ENCODE measurements at regions not wholly inside any gene's neighbourhood (a gene's known extent, or its start where the extent isn't known, plus 50 kb on each side); places are given as distances from the start of the nearest gene placed in this dataset.

DNA sequence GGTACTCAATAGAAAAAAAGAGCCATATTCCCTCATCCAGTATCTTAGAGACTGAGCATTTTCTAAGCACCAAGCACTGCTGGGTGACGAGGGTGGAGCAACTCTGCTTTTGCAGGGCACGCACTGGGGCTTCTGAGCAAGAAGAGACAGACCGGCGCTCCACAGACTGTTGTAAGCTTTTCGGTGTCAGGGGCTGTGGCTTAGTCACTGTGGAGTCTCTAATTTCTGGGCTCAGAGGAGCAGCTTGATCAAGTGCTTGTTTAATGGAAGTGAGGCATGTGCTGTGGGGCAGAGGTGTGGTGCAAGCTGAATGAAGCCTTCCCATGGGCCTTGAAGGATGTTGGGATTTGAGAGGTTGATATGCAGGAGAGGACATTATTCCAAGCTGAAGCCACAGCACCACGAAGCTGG lies 227.1 kb downstream of the MYCN start:
- Histone ChIP-seq H3K4me3 (ENCODE audit: low read depth in 1 of 2, low read length in 2 of 2) (no peak overlapping the region), H3K27me3 (ENCODE audit: control insufficient read depth in 1 of 2, insufficient read depth in 2 of 2, low read length in 2 of 2) (no peaks in the 10 kb centered on the region), H3K27ac (ENCODE audit: low read depth in 2 of 2, low read length in 1 of 2) (no peak overlapping the region), H3K9me3 (ENCODE audit: control insufficient read depth in 2 of 2, insufficient read depth in 1 of 2, low read depth in 1 of 2, low read length in 1 of 2) (no peaks in the 10 kb centered on the region), H3K36me3 (ENCODE audit: control insufficient read depth in 2 of 2, insufficient read depth in 2 of 2, low read length in 1 of 2) (no peaks in the 10 kb centered on the region), H3K4me1 (ENCODE audit: control insufficient read depth in 2 of 2, insufficient read depth in 2 of 2, low read length in 1 of 2) (peaks cover 0 to 3% of the 10 kb centered on the region in 2 donors)
- WGBS, 2 donors = 88 to 89% methylated on average over 6 of the region's 6 CpGs

DNA sequence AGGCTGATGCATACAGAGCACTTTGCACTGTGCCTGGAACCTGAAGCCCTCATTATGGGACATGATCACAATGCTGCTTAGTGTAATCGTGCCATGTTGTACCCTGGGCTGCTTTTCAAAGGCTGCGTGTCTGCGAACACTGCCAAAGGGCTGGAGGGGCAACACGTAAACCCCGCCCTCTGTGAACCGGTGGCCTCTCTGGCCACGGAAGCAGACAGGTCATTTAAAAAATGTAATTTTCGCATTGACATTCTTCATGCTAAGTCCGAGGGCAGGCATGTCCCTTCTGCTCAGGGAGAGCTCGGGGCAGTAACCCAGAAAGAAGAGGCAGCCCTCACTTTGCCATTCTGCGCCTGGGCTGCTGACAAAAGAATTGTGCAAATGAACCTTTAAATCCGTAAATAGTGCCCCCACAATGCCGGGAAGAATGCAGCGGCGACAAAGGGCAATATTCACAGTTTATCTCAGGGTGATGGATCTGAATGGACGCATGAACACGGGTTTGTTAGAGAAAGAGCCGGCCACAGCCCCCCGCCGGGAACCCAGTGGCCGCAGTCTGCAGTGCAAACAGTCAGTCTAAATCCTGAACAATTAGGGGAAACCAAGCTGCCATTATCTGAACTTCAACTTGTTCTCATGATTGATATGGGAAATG lies 226.1 kb downstream of the MYCN start:
- 56 to 57% methylated on average over 21 of the region's 21 CpGs for WGBS, 2 donors
- Histone ChIP-seq H3K4me3 (ENCODE audit: low read depth in 1 of 2, low read length in 2 of 2) (no peak overlapping the region), H3K36me3 (ENCODE audit: control insufficient read depth in 2 of 2, insufficient read depth in 2 of 2, low read length in 1 of 2) (no peaks in the 10 kb centered on the region), H3K27me3 (ENCODE audit: control insufficient read depth in 1 of 2, insufficient read depth in 2 of 2, low read length in 2 of 2) (no peaks in the 10 kb centered on the region), H3K4me1 (ENCODE audit: control insufficient read depth in 2 of 2, insufficient read depth in 2 of 2, low read length in 1 of 2) (peaks cover 0 to 3% of the 10 kb centered on the region in 2 donors), H3K27ac (ENCODE audit: low read depth in 2 of 2, low read length in 1 of 2) (no peak overlapping the region), H3K9me3 (ENCODE audit: control insufficient read depth in 2 of 2, insufficient read depth in 1 of 2, low read depth in 1 of 2, low read length in 1 of 2) (no peaks in the 10 kb centered on the region)

DNA sequence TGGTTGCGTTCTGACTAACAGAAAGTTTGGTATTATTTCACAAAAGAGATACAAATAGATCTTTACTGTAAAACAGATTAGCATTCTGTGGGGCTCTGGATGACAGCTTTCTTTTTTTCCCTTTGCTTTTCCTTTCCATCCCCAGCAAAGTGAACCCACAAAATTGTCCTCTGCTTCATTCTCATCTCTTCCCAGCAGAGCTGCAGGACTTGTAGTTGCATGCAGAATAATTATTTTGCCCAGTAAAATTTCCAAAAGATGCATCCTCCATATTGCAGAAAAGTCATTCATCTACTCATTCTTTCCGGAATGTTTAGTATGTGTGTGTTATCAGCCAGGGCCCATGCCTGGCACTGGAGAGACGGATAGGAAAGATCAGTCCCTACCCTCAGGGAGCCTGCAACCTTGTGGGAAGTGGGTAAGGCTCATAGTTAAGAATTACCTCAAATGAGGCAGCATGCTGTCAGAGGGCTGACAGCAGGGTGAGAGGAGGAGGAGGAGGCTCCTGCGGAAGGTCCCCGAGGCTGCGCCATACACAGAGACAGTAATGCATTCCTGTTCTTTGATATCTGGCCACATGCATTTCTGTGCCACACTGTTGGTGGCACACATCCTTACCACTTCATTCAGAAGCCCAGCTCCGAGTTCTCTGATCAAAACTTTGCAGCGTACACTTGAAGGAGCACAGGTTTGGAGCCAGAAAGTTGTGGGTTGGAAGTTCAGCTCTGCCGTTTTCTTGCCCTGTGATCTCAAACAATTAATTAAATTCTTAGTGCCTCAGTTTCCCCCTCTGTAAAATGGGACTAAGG lies 225.4 kb downstream of the MYCN start:
- Histone ChIP-seq H3K36me3 (ENCODE audit: control insufficient read depth in 2 of 2, insufficient read depth in 2 of 2, low read length in 1 of 2) (no peaks in the 10 kb centered on the region), H3K27me3 (ENCODE audit: control insufficient read depth in 1 of 2, insufficient read depth in 2 of 2, low read length in 2 of 2) (no peaks in the 10 kb centered on the region), H3K9me3 (ENCODE audit: control insufficient read depth in 2 of 2, insufficient read depth in 1 of 2, low read depth in 1 of 2, low read length in 1 of 2) (no peaks in the 10 kb centered on the region), H3K4me3 (ENCODE audit: low read depth in 1 of 2, low read length in 2 of 2) (no peak overlapping the region), H3K4me1 (ENCODE audit: control insufficient read depth in 2 of 2, insufficient read depth in 2 of 2, low read length in 1 of 2) (peaks cover 0 to 3% of the 10 kb centered on the region in 2 donors), H3K27ac (ENCODE audit: low read depth in 2 of 2, low read length in 1 of 2) (no peak overlapping the region)
- WGBS, 2 donors = 82 to 83% methylated on average over 9 of the region's 9 CpGs

DNA sequence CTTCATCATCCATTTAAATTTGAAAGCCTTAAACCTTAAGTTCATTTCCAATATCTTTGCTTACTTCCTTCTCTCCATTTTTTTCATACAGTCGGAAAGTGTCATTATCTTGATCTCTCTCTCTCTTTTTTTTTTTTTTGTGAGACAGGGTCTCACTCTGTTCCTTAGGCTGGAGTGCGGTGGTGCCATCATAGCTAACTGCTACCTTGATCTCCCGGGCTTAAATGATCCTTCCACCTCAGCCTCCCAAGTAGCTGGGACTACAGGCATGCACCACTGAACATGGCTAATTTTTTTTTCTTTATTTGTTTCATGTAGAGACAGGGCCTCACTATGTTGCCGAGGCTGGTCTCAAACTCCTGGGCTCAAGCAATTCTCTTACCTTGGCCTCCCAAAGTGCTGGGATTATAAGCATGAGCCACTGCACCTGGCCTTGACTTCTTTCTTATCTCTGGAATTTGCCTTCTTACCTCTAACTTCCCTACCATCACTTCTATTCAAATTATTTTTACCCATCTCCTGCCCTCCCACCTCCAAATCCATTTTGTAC lies 222.2 kb downstream of the MYCN start:
- no peak overlapping the region for H3K27ac ChIP-seq (ENCODE audit: low read depth in 2 of 2, low read length in 1 of 2)
- H3K4me3 ChIP-seq (ENCODE audit: low read depth in 1 of 2, low read length in 2 of 2) = no peak overlapping the region
- 81 to 84% methylated on average over 4 of the region's 4 CpGs for WGBS, 2 donors
- no peaks in the 10 kb centered on the region for H3K36me3 ChIP-seq (ENCODE audit: control insufficient read depth in 2 of 2, insufficient read depth in 2 of 2, low read length in 1 of 2)
- H3K27me3 ChIP-seq (ENCODE audit: control insufficient read depth in 1 of 2, insufficient read depth in 2 of 2, low read length in 2 of 2) = no peaks in the 10 kb centered on the region
- no peaks in the 10 kb centered on the region for H3K4me1 ChIP-seq (ENCODE audit: control insufficient read depth in 2 of 2, insufficient read depth in 2 of 2, low read length in 1 of 2)
- no peaks in the 10 kb centered on the region for H3K9me3 ChIP-seq (ENCODE audit: control insufficient read depth in 2 of 2, insufficient read depth in 1 of 2, low read depth in 1 of 2, low read length in 1 of 2)

DNA sequence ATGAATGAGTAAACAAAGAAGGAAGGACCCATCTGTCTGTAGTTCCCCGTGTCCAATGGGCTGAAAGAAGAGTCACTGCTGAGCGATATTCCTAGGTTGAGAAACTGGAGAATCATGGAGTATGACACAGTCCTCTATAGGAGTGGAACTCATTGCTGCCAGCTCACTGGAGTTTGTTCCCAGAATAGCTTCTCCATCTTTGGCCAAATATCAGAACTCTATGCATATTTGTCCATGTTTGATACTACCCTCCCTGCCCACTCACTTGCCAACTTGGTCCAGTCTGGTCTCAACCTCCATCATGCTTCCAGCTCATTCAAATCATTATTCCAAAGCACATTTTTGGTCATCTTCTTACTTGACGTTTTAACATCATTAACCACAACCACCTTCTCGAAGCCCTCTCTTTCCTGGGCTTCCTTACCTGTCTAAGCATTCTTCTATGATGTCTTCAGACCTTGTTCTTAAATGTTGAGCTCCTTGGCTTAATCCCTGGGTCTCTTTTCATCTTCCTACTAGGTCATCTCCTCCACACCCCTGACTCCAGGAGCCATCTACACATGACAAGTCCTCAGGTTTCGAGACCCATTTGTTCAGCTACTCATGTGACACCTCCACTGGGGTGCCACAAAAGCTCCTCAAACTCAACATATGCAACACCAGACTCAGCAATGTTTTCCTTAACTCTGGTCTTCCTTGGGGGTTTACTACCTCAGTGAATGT lies 221.6 kb downstream of the MYCN start:
- 85 to 87% methylated on average over 5 of the region's 5 CpGs for WGBS, 2 donors
- Histone ChIP-seq H3K36me3 (ENCODE audit: control insufficient read depth in 2 of 2, insufficient read depth in 2 of 2, low read length in 1 of 2) (no peaks in the 10 kb centered on the region), H3K9me3 (ENCODE audit: control insufficient read depth in 2 of 2, insufficient read depth in 1 of 2, low read depth in 1 of 2, low read length in 1 of 2) (no peaks in the 10 kb centered on the region)

DNA sequence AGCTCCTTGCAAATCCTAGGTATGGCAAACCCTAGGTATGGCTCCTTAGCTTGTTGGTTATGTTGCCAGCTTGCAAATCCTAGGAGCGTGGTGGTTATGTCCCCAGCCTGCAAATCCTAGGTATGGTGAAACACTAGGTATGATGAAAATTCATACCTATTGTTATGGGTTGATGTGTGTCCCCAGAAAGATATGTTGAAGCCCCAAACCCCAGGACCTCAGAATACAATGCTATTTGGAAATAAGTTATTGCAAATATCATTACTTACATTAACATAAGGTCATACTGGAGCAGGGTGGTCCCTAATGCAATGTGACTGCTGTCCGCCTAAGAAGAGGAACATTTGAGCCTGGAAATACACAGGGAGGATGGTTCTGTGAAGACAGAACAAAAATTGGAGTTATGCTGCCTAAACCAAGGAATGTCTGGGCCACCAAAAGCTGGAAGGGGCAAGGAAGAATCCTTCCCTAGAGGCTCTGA lies 220.8 kb downstream of the MYCN start:
- H3K27me3 ChIP-seq (ENCODE audit: control insufficient read depth in 1 of 2, insufficient read depth in 2 of 2, low read length in 2 of 2) = no peaks in the 10 kb centered on the region
- no peaks in the 10 kb centered on the region for H3K4me1 ChIP-seq (ENCODE audit: control insufficient read depth in 2 of 2, insufficient read depth in 2 of 2, low read length in 1 of 2)
- H3K36me3 ChIP-seq (ENCODE audit: control insufficient read depth in 2 of 2, insufficient read depth in 2 of 2, low read length in 1 of 2) = no peaks in the 10 kb centered on the region
- WGBS, 2 donors = 44 to 48% methylated on average over 2 of the region's 2 CpGs
- H3K9me3 ChIP-seq (ENCODE audit: control insufficient read depth in 2 of 2, insufficient read depth in 1 of 2, low read depth in 1 of 2, low read length in 1 of 2) = no peaks in the 10 kb centered on the region
- no peak overlapping the region for H3K4me3 ChIP-seq (ENCODE audit: low read depth in 1 of 2, low read length in 2 of 2)
- H3K27ac ChIP-seq (ENCODE audit: low read depth in 2 of 2, low read length in 1 of 2) = no peak overlapping the region

More for the DNA sequence above, 221.6 kb downstream of the MYCN start:
- no peaks in the 10 kb centered on the region for H3K27me3 ChIP-seq (ENCODE audit: control insufficient read depth in 1 of 2, insufficient read depth in 2 of 2, low read length in 2 of 2)
- no peaks in the 10 kb centered on the region for H3K4me1 ChIP-seq (ENCODE audit: control insufficient read depth in 2 of 2, insufficient read depth in 2 of 2, low read length in 1 of 2)
- H3K4me3 ChIP-seq (ENCODE audit: low read depth in 1 of 2, low read length in 2 of 2) = no peak overlapping the region
- no peak overlapping the region for H3K27ac ChIP-seq (ENCODE audit: low read depth in 2 of 2, low read length in 1 of 2)

DNA sequence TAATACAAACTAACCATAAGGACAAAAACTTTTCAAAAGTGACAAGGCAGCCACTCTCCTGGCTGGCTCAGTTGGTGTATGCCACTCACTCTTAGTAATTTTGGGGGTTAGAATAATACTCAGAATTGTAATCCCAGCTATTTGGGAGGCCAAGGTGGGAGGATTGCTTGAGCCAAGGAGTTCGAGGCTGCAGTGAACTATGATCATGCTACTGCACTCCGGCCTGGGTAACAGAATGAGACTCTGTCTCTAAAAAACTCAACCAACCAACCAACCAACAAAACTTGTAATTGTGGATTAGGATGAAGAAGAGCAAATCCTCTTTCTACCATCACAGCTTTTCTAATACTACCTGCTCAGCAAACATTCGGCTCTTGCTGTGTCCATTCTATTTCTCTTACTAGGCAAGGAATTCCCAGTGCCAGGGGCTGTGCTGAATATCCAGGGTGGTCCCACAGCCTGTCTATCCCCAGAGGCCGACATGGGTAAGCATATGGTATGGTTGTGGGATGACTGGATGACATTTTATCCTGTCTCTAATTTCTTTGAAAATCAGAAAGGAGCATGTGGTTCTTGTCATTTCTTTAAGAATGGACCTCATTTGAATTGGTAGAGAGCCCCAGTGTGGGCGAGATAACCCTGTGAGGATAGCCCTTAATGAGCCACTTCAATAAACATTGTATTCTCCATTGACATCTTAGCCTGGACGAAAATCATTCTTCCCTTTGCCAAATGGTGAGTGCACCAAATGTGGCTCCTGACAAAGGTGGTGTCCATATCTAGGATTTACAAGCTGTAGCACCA lies 220.1 kb downstream of the MYCN start:
- Histone ChIP-seq H3K4me3 (ENCODE audit: low read depth in 1 of 2, low read length in 2 of 2) (no peak overlapping the region), H3K4me1 (ENCODE audit: control insufficient read depth in 2 of 2, insufficient read depth in 2 of 2, low read length in 1 of 2) (no peaks in the 10 kb centered on the region), H3K27me3 (ENCODE audit: control insufficient read depth in 1 of 2, insufficient read depth in 2 of 2, low read length in 2 of 2) (no peaks in the 10 kb centered on the region), H3K9me3 (ENCODE audit: control insufficient read depth in 2 of 2, insufficient read depth in 1 of 2, low read depth in 1 of 2, low read length in 1 of 2) (no peaks in the 10 kb centered on the region), H3K36me3 (ENCODE audit: control insufficient read depth in 2 of 2, insufficient read depth in 2 of 2, low read length in 1 of 2) (no peaks in the 10 kb centered on the region), H3K27ac (ENCODE audit: low read depth in 2 of 2, low read length in 1 of 2) (no peak overlapping the region)
- 82 to 86% methylated on average over 6 of the region's 6 CpGs for WGBS, 2 donors

DNA sequence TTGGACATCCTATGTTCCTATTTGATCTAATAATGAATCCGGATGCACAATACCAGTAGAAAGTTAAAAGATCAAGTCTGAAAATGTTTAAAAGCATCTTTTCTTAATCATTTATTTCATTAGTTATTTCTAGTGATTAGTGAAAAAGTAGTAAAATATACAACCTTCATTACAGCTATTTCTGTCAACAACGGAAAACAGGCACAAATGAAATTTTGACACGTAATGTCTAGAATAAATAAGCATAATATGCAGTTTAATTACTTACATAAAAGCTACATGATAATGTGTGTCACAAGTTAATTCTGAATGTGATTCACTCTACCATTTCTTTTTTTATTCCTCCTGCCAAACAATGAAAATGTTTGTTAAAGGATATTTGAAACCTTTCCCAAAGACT lies 216.1 kb downstream of the MYCN start:
- no peaks in the 10 kb centered on the region for H3K4me1 ChIP-seq (ENCODE audit: control insufficient read depth in 2 of 2, insufficient read depth in 2 of 2, low read length in 1 of 2)
- no peak overlapping the region for H3K27ac ChIP-seq (ENCODE audit: low read depth in 2 of 2, low read length in 1 of 2)
- no peaks in the 10 kb centered on the region for H3K36me3 ChIP-seq (ENCODE audit: control insufficient read depth in 2 of 2, insufficient read depth in 2 of 2, low read length in 1 of 2)
- 89 to 92% methylated on average over 3 of the region's 3 CpGs for WGBS, 2 donors
- H3K9me3 ChIP-seq (ENCODE audit: control insufficient read depth in 2 of 2, insufficient read depth in 1 of 2, low read depth in 1 of 2, low read length in 1 of 2) = no peaks in the 10 kb centered on the region
- no peak overlapping the region for H3K4me3 ChIP-seq (ENCODE audit: low read depth in 1 of 2, low read length in 2 of 2)
- no peaks in the 10 kb centered on the region for H3K27me3 ChIP-seq (ENCODE audit: control insufficient read depth in 1 of 2, insufficient read depth in 2 of 2, low read length in 2 of 2)

DNA sequence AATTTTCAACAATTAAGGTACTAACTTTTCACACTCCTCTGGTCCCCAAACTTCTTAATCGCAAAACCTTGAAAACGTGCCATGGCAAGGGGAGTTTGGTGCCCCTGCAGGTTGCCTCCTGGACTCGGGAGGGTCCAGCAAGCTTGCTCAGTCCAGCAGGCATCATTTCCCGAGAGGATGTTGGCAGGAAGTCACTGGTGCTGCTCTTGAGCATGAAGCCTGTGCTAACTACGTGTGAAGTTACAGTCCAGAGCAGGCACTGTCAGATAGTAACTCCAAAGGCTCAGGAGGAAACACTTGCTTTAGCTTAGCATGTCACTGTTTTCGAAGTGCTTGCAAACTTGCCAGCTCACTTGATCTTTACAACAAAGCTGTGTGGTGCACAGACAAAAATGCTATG lies 215.4 kb downstream of the MYCN start:
- Histone ChIP-seq H3K27ac (ENCODE audit: low read depth in 2 of 2, low read length in 1 of 2) (no peak overlapping the region), H3K27me3 (ENCODE audit: control insufficient read depth in 1 of 2, insufficient read depth in 2 of 2, low read length in 2 of 2) (no peaks in the 10 kb centered on the region), H3K4me3 (ENCODE audit: low read depth in 1 of 2, low read length in 2 of 2) (no peak overlapping the region), H3K9me3 (ENCODE audit: control insufficient read depth in 2 of 2, insufficient read depth in 1 of 2, low read depth in 1 of 2, low read length in 1 of 2) (no peaks in the 10 kb centered on the region), H3K36me3 (ENCODE audit: control insufficient read depth in 2 of 2, insufficient read depth in 2 of 2, low read length in 1 of 2) (no peaks in the 10 kb centered on the region), H3K4me1 (ENCODE audit: control insufficient read depth in 2 of 2, insufficient read depth in 2 of 2, low read length in 1 of 2) (no peaks in the 10 kb centered on the region)
- 42 to 44% methylated on average over 6 of the region's 6 CpGs for WGBS, 2 donors

Data from esophagus (tissue), 2 donors.